ENCODE measurements at regions not wholly inside any gene's neighbourhood (a gene's known extent, or its start where the extent isn't known, plus 50 kb on each side); places are given as distances from the start of the nearest gene placed in this dataset.

- Histone ChIP-seq H3K27ac (no peak overlapping the region), H3K9me3 (no peaks in the 10 kb centered on the region), H3K4me1 (no peaks in the 10 kb centered on the region), H3K36me3 (peaks cover 4% of the 10 kb centered on the region), H3K4me3 (no peak overlapping the region), H3K27me3 (no peaks in the 10 kb centered on the region)
- no peak for TF ChIP-seq POLR2A (IDR thresholded peaks at IDR 0.05)
- TF ChIP-seq CTCF (IDR thresholded peaks at IDR 0.05) = no peak
- no peak for TF ChIP-seq POLR2AphosphoS5 (IDR thresholded peaks at IDR 0.05)
- intact Hi-C loops (cut with DNase I; ENCODE audit: low total_unique reads) = no loop called here
- DNase-seq (ENCODE audit: low spot score in 2 of 2) = no peak
These were observed 204.4 kb downstream of the LACC1 start for GRCh38 chr13:44084146-44084545.

GRCh38 chr13:44086389-44086788 is 206.7 kb downstream of the LACC1 start:
- Histone ChIP-seq H3K4me3 (no peak overlapping the region), H3K36me3 (peaks cover 4% of the 10 kb centered on the region), H3K9me3 (no peaks in the 10 kb centered on the region), H3K27ac (no peak overlapping the region), H3K27me3 (no peaks in the 10 kb centered on the region), H3K4me1 (no peaks in the 10 kb centered on the region)
- TF ChIP-seq POLR2A (IDR thresholded peaks at IDR 0.05) (no peak), POLR2AphosphoS5 (IDR thresholded peaks at IDR 0.05) (no peak), CTCF (IDR thresholded peaks at IDR 0.05) (no peak)
- intact Hi-C loops (cut with DNase I; ENCODE audit: low total_unique reads) = no loop called here
- no peak for DNase-seq (ENCODE audit: low spot score in 2 of 2)

- H3K4me1 ChIP-seq = no peaks in the 10 kb centered on the region
- no peaks in the 10 kb centered on the region for H3K27me3 ChIP-seq
- peaks cover 4% of the 10 kb centered on the region for H3K36me3 ChIP-seq
- H3K4me3 ChIP-seq = no peak overlapping the region
- intact Hi-C loops (cut with DNase I; ENCODE audit: low total_unique reads) = no loop called here
- no peak for DNase-seq (ENCODE audit: low spot score in 2 of 2)
- H3K27ac ChIP-seq = no peak overlapping the region
- H3K9me3 ChIP-seq = no peaks in the 10 kb centered on the region
- no peak for TF ChIP-seq POLR2AphosphoS5 (IDR thresholded peaks at IDR 0.05)
- no peak for TF ChIP-seq POLR2A (IDR thresholded peaks at IDR 0.05)
- no peak for TF ChIP-seq CTCF (IDR thresholded peaks at IDR 0.05)
These were observed 208.7 kb downstream of the LACC1 start for GRCh38 chr13:44088411-44088810.

- Histone ChIP-seq H3K4me3 (no peak overlapping the region), H3K36me3 (peaks cover 4% of the 10 kb centered on the region), H3K4me1 (no peaks in the 10 kb centered on the region), H3K27ac (peak overlapping the region in 1 of 2 donors; percentile 3), H3K27me3 (no peaks in the 10 kb centered on the region), H3K9me3 (no peaks in the 10 kb centered on the region)
- intact Hi-C loops (cut with DNase I; ENCODE audit: low total_unique reads) = no loop called here
- TF ChIP-seq CTCF (IDR thresholded peaks at IDR 0.05) = no peak
- TF ChIP-seq POLR2A (IDR thresholded peaks at IDR 0.05) = no peak
- TF ChIP-seq POLR2AphosphoS5 (IDR thresholded peaks at IDR 0.05) = no peak
- no peak for DNase-seq (ENCODE audit: low spot score in 2 of 2)
These were observed 209.3 kb downstream of the LACC1 start for GRCh38 chr13:44088991-44089413.

- Histone ChIP-seq H3K27ac (peak overlapping the region in 1 of 2 donors; percentile 3), H3K36me3 (peaks cover 4% of the 10 kb centered on the region), H3K4me1 (no peaks in the 10 kb centered on the region), H3K4me3 (no peak overlapping the region), H3K27me3 (no peaks in the 10 kb centered on the region), H3K9me3 (no peaks in the 10 kb centered on the region)
- DNase-seq (ENCODE audit: low spot score in 2 of 2) = no peak
- intact Hi-C loops (cut with DNase I; ENCODE audit: low total_unique reads) = no loop called here
- TF ChIP-seq POLR2AphosphoS5 (IDR thresholded peaks at IDR 0.05) (no peak), CTCF (IDR thresholded peaks at IDR 0.05) (no peak), POLR2A (IDR thresholded peaks at IDR 0.05) (no peak)
These were observed 209.7 kb downstream of the LACC1 start for GRCh38 chr13:44089452-44089851.
